ENCODE measurements at regions not wholly inside any gene's neighbourhood (a gene's known extent, or its start where the extent isn't known, plus 50 kb on each side); places are given as distances from the start of the nearest gene placed in this dataset.

DNA sequence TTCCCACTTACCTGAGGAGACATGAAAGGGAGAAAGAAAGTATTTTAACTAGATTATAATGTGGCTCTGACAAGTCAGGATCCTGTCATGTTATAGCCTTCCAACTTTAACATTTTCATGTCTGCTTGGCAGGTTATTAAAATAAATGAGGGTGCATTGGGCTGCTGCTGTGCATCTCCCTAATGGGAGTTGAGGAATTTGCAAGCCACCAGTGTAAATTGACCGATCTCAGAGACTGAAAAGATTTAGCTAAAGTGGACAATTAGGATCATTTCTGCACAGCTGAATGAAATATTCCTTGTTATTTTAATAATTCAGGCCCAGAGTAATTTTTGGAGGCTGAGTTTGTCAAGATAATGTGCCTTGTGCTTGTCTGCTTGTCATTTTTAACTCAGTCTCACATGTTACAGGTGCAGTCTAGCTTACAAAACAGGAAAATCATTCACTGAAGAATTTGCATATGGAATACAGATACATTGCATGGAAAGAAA is 366.3 kb upstream of the ADAMTS16 start:
- DNase-seq = no peak

- DNase-seq = no peak
These were observed 362.7 kb upstream of the ADAMTS16 start for GRCh38 chr5:4777435-4777834.

DNA sequence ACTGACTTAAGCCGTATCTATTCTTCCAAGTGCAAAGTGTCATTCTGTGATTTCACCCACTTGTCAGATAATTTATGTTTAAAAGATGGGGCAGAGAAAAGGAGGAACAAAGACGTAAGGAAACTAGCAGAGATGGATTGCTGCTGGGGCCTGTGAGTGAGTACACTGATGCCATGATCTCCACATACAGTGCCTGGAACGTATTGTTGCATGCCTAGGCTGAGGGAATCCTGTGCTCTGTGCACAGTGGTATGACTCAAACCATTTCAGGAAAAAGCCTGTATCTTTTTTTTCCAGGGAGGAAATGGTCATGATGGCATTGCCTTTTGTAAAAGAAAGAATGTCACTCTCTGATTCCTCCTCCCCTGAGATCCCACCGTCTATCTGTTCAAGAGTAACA is 359.5 kb upstream of the ADAMTS16 start:
- no peak for DNase-seq

GRCh38 chr5:4781299-4781698 is 358.8 kb upstream of the ADAMTS16 start:
- DNase-seq = no peak

GRCh38 chr5:4785971-4786370 is 354.2 kb upstream of the ADAMTS16 start:
- DNase-seq = no peak

DNA sequence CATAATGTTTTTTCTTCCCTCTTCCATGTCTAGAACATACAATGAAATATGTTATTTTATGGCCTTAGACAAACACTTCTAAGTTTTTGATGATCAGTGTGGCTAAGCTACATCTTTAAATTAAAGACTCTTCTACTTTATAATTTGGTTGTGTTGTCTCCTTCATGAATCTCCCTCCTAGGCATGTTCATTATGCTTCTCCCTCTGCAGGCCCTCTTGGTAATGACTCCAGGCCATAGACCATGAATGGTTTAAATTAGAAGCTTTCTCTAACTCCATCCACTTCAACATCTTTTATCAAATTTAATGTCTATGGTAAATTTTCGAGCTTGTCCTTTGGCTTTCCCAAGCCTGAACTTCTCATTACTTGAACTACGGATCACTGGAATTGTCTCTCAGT is 342.7 kb upstream of the ADAMTS16 start:
- DNase-seq = no peak

GRCh38 chr5:4802044-4802443 is 338.1 kb upstream of the ADAMTS16 start:
- no peak for DNase-seq

- DNase-seq = no peak
These were observed 335.3 kb upstream of the ADAMTS16 start for GRCh38 chr5:4804691-4805360.

DNA sequence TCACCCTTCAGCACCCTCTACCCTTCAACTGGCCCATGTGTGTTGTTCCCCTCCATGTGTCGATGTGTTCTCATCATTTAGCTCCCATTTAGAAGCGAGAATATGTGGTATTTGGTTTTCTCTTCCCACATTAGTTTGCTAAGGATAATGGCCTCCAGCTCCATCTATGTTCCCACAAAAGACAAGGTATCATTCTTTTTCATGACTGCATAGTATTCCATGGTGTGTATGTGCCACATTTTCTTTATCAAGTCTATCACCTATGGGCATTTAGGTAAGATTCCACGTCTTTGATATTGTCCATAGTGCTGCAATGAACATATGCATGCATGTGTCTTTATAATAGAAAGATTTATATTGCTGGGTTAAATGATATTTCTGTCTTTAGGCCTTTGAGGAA is 325.1 kb upstream of the ADAMTS16 start:
- no peak for DNase-seq

DNA sequence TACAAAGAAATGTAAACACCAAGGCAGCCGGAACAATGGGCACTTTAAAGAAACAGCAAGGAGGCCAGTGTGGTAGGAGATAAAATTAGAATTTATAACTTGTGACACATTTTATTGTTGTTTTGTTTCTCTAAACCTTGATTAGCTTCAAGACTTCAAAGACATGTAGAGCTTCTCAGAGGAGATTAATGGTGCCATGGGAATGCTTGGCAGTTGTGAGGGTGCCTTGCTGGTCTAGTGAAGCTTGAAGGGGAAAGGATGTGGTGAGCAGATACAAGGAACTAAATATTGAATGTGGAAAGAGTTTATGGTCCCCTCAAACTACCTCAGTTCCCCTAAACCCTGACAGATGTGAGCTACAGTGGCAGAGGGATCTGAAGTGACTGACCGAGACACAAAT is 322.4 kb upstream of the ADAMTS16 start:
- DNase-seq = no peak

DNA sequence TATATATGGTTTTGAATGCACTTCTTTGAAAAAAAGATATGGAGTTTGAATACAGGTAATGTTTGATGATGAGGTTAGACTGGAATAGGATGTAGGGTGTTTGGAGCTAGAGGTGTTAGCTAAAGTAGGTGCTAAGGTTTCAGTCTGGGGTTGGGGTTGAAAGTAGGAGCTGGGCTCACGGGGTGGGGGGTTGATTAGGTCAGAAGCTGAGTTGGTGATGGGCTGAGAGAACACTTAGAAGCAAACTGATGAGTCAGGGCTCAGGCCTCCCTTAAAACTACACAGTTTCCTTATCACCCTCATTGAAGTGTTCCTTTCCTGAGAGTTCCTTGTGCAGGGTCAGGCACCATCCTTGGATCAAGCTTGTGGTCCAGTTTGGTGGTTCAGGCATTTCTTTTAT is 308.8 kb upstream of the ADAMTS16 start:
- DNase-seq = no peak

GRCh38 chr5:4832471-4832870 is 307.7 kb upstream of the ADAMTS16 start:
- DNase-seq = no peak

- no peak for DNase-seq
These were observed 306.9 kb upstream of the ADAMTS16 start for GRCh38 chr5:4833104-4833738.

- DNase-seq = no peak
These were observed 302.6 kb upstream of the ADAMTS16 start for GRCh38 chr5:4837489-4838058.

DNA sequence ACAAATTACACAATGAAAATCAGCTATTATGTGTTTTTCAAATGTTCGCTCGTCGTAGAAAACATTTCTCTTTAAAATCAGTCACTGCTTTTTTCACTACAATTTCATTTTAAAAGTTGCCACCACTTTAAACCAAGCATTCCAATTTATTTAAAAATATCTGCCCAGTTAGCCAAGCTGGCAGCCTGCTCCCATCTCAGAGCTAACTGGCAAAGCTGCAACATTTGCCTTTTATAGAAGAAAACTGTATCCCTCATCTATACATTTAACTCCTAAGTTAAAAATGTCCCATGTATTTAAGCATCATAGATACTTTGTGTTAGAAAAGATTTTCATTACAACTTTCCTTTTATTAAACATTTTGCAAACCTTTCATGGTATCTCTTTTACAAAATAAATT is 294.9 kb upstream of the ADAMTS16 start:
- no peak for DNase-seq

- DNase-seq = no peak
These were observed 292.4 kb upstream of the ADAMTS16 start for GRCh38 chr5:4847766-4848165.

- DNase-seq = no peak
These were observed 285.1 kb upstream of the ADAMTS16 start for GRCh38 chr5:4855036-4855435.

- DNase-seq = no peak
These were observed 284.2 kb upstream of the ADAMTS16 start for GRCh38 chr5:4855880-4856279.

GRCh38 chr5:4857761-4858160 is 282.4 kb upstream of the ADAMTS16 start:
- no peak for DNase-seq

DNA sequence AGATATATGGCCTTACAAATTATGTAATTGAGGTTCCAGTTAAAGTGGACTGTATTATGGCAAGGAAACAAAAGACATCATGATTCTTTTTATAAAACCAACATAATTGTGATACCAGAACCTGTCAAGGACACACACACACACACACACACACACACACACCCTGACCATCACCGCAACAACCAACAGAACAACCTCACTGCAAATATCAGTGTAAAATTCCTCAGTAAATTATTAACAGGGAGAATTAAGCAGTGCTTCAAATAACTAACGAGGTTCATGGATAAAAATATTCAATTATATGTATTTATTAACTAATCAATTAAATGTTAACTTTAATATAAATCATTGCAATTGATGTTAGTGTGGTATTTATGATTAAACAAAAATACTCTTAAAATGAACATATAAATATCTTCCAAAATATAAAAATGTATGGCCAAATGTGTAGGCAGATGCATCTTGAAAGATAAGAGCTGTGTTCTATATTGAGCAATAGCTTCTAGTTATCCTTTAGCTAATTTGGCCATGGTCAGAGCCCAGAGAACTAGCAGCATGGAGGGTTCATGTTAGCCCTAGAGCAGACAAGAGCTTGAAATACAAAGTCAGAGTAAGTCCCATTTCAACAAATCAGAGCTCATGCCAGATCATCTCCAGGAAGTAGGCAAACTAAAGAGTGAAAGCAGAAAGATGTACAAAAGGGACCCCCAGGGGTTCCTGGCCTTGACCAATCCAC is 280.5 kb upstream of the ADAMTS16 start:
- no peak for DNase-seq

DNA sequence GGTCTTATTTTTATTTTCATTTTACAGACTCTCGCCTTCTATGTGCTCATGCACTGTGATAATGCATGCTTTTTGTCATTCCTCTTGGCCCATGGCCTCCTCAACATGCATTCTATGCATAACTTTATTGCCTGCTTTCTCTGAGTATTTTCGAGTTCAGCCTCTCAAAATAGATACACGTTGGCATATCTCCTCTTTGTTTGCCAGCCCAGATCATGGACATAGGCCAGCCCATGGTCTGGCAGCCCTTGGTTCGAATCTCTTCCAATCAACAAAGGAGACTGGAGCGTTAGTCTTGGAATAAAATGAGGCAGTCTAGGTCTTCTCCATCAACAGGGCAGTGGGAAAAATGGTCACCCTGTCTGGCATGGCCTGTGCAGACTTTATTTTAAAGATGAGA is 279.5 kb upstream of the ADAMTS16 start:
- DNase-seq = no peak

DNA sequence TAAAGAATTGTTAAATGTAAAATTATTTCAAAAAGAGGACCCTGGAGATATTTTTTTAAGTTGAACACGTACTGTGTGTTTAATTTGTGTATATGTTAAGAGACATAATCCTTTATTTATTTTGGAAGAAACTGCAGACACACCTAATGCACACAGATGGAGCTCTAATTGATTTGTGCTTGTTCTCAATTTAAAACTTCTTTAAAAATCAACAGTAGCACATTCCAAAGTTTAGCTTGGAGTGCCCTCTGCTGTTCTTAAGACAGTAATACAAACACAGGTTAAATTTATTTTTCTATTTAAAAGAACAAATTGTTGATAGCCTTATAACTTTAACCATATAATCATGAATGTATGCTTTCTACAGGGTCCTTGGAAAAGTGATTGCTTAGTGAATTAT is 277.6 kb upstream of the ADAMTS16 start:
- DNase-seq = peak; percentile 6

- no peak for DNase-seq
These were observed 273.9 kb upstream of the ADAMTS16 start for GRCh38 chr5:4866131-4866659.

- no peak for DNase-seq
These were observed 273.3 kb upstream of the ADAMTS16 start for GRCh38 chr5:4866817-4867216.
